Astrocyte (in vitro differentiated cells and primary cell): ENCODE measurements at regions not wholly inside any gene's neighbourhood (a gene's known extent, or its start where the extent isn't known, plus 50 kb on each side); places are given as distances from the start of the nearest gene placed in this dataset.

ENCODE experiments used
- CTCF ChIP-seq: IDR thresholded peaks from 2 replicates; pipeline ENCODE4 v1.5.1; 2011; ENCODE audit warnings: low read depth, mild to moderate bottlenecking, inconsistent platforms, low read length, moderate library complexity; ENCODE audit not compliant: insufficient read depth
- EZH2 ChIP-seq: IDR thresholded peaks from 2 replicates; pipeline ENCODE4 v1.6.1; 2012; ENCODE audit warnings: mild to moderate bottlenecking, low read length, inconsistent platforms; ENCODE audit not compliant: insufficient read depth

- no peak for TF ChIP-seq CTCF
- no peak for TF ChIP-seq EZH2
Measured at GRCh38 chr4:20440170-20440569, 188.5 kb downstream of the SLIT2 start.
